ENCODE measurements at regions not wholly inside any gene's neighbourhood (a gene's known extent, or its start where the extent isn't known, plus 50 kb on each side); places are given as distances from the start of the nearest gene placed in this dataset.

GRCh38 chr7:47666164-47666862, 84.4 kb upstream of the TNS3 start:
- no peak overlapping the region for H2BK15ac ChIP-seq (ENCODE audit: low read depth, poor library complexity, severe bottlenecking)
- H3K18ac ChIP-seq (ENCODE audit: low read depth in 1 of 2, low read length in 2 of 2), result peak overlapping the region; percentile 49 to 50
- peak overlapping the region; percentile 72 for H4K8ac ChIP-seq (ENCODE audit: low read length)
- H3K4me3 ChIP-seq (ENCODE audit: insufficient read depth in 1 of 2, low read depth in 1 of 2, low read length in 2 of 2), result no peak overlapping the region
- peak overlapping the region; percentile 85 for H2BK5ac ChIP-seq (ENCODE audit: low read depth, low read length, poor library complexity, severe bottlenecking)
- peak overlapping the region; percentile 50 for H2BK120ac ChIP-seq (ENCODE audit: low read depth, low read length)
- DNase-seq, result no peak
- peak overlapping the region; percentile 59 to 82 for H2BK12ac ChIP-seq (ENCODE audit: low read length in 2 of 2)
- H3K23ac ChIP-seq (ENCODE audit: low read length in 2 of 2), result no peak overlapping the region
- H3K79me1 ChIP-seq (replicated peaks; ENCODE audit: low read length, poor library complexity, severe bottlenecking), result no peaks in the 10 kb centered on the region
- H3K14ac ChIP-seq (ENCODE audit: low read length in 2 of 2), result peak overlapping the region in 1 of 2 experiments; percentile 5
- H3K4me1 ChIP-seq (ENCODE audit: control insufficient read depth, insufficient read depth, low read depth, low read length), result peaks cover 35% of the 10 kb centered on the region
- no peak overlapping the region for H3K9ac ChIP-seq (ENCODE audit: low read length)
- 70% methylated on average over 5 of the region's 10 CpGs for WGBS
- no peak overlapping the region for H2AFZ ChIP-seq (ENCODE audit: low read depth, low read length)
- peak overlapping the region; percentile 90 for H3K27ac ChIP-seq (ENCODE audit: low read length, poor library complexity, severe bottlenecking)
- H3K9me3 ChIP-seq (ENCODE audit: control insufficient read depth, low read length), result no peaks in the 10 kb centered on the region
- peaks cover 0 to 20% of the 10 kb centered on the region in 2 experiments for H3K27me3 ChIP-seq (ENCODE audit: control insufficient read depth in 1 of 2, insufficient read depth in 1 of 2, low read length in 2 of 2)
- no peaks in the 10 kb centered on the region for H3K36me3 ChIP-seq (ENCODE audit: control insufficient read depth in 1 of 2, insufficient read depth in 2 of 2, low read depth in 1 of 2, low read length in 2 of 2)
- H4K91ac ChIP-seq (ENCODE audit: low read length), result peak overlapping the region; percentile 86
- peak overlapping the region; percentile 42 to 62 for H3K4ac ChIP-seq (ENCODE audit: low read depth in 1 of 2, low read length in 2 of 2)
- H2AK5ac ChIP-seq (ENCODE audit: low read length, severe bottlenecking), result peak overlapping the region; percentile 98
- no peak overlapping the region for H3K4me2 ChIP-seq (ENCODE audit: low read length, poor library complexity, severe bottlenecking)

- peak overlapping the region; percentile 94 for H2AK5ac ChIP-seq (ENCODE audit: low read length, severe bottlenecking)
- H3K27me3 ChIP-seq (ENCODE audit: control insufficient read depth in 1 of 2, insufficient read depth in 1 of 2, low read length in 2 of 2), result peaks cover 0 to 29% of the 10 kb centered on the region in 2 experiments
- peak overlapping the region; percentile 34 to 90 for H3K4ac ChIP-seq (ENCODE audit: low read depth in 1 of 2, low read length in 2 of 2)
- no peaks in the 10 kb centered on the region for H3K36me3 ChIP-seq (ENCODE audit: control insufficient read depth in 1 of 2, insufficient read depth in 2 of 2, low read depth in 1 of 2, low read length in 2 of 2)
- no peak overlapping the region for H3K14ac ChIP-seq (ENCODE audit: low read length in 2 of 2)
- no peak overlapping the region for H4K91ac ChIP-seq (ENCODE audit: low read length)
- H2AFZ ChIP-seq (ENCODE audit: low read depth, low read length), result no peak overlapping the region
- H3K4me1 ChIP-seq (ENCODE audit: control insufficient read depth, insufficient read depth, low read depth, low read length), result peaks cover 36% of the 10 kb centered on the region
- peak overlapping the region; percentile 39 for H2BK120ac ChIP-seq (ENCODE audit: low read depth, low read length)
- no peak overlapping the region for H3K4me2 ChIP-seq (ENCODE audit: low read length, poor library complexity, severe bottlenecking)
- no peaks in the 10 kb centered on the region for H3K79me1 ChIP-seq (replicated peaks; ENCODE audit: low read length, poor library complexity, severe bottlenecking)
- H3K9ac ChIP-seq (ENCODE audit: low read length), result no peak overlapping the region
- no peaks in the 10 kb centered on the region for H3K9me3 ChIP-seq (ENCODE audit: control insufficient read depth, low read length)
- WGBS, result 92% methylated on average over 7 of the region's 7 CpGs
- H3K18ac ChIP-seq (ENCODE audit: low read depth in 1 of 2, low read length in 2 of 2), result peak overlapping the region; percentile 26 to 31
- H2BK12ac ChIP-seq (ENCODE audit: low read length in 2 of 2), result peak overlapping the region; percentile 3 to 57
- peak overlapping the region; percentile 65 for H4K8ac ChIP-seq (ENCODE audit: low read length)
- H2BK5ac ChIP-seq (ENCODE audit: low read depth, low read length, poor library complexity, severe bottlenecking), result peak overlapping the region; percentile 75
- peak overlapping the region; percentile 96 for H2BK15ac ChIP-seq (ENCODE audit: low read depth, poor library complexity, severe bottlenecking)
- H3K27ac ChIP-seq (ENCODE audit: low read length, poor library complexity, severe bottlenecking), result peak overlapping the region; percentile 90
- no peak overlapping the region for H3K4me3 ChIP-seq (ENCODE audit: insufficient read depth in 1 of 2, low read depth in 1 of 2, low read length in 2 of 2)
- no peak overlapping the region for H3K23ac ChIP-seq (ENCODE audit: low read length in 2 of 2)
- DNase-seq, result no peak
Observed at GRCh38 chr7:47664650-47665195, 82.8 kb upstream of the TNS3 start.

- Histone ChIP-seq H3K4me1 (ENCODE audit: control insufficient read depth, insufficient read depth, low read depth, low read length) (peaks cover 31% of the 10 kb centered on the region), H3K18ac (ENCODE audit: low read depth in 1 of 2, low read length in 2 of 2) (peak overlapping the region in 1 of 2 experiments; percentile 50), H2AFZ (ENCODE audit: low read depth, low read length) (no peak overlapping the region)
Observed at GRCh38 chr7:47663851-47664250, 81.9 kb upstream of the TNS3 start.

GRCh38 chr7:47663213-47663612, 81.3 kb upstream of the TNS3 start:
- peak overlapping the region; percentile 80 to 94 for H3K4ac ChIP-seq (ENCODE audit: low read depth in 1 of 2, low read length in 2 of 2)
- H3K9me3 ChIP-seq (ENCODE audit: control insufficient read depth, low read length), result no peaks in the 10 kb centered on the region
- no peak overlapping the region for H2AFZ ChIP-seq (ENCODE audit: low read depth, low read length)
- H3K23ac ChIP-seq (ENCODE audit: low read length in 2 of 2), result no peak overlapping the region
- H3K18ac ChIP-seq (ENCODE audit: low read depth in 1 of 2, low read length in 2 of 2), result peak overlapping the region; percentile 78 to 88
- H3K27ac ChIP-seq (ENCODE audit: low read length, poor library complexity, severe bottlenecking), result peak overlapping the region; percentile 20
- no peak for DNase-seq
- H4K8ac ChIP-seq (ENCODE audit: low read length), result no peak overlapping the region
- H4K91ac ChIP-seq (ENCODE audit: low read length), result peak overlapping the region; percentile 87
- no peaks in the 10 kb centered on the region for H3K36me3 ChIP-seq (ENCODE audit: control insufficient read depth in 1 of 2, insufficient read depth in 2 of 2, low read depth in 1 of 2, low read length in 2 of 2)
- WGBS, result 100% methylated on average over 5 of the region's 5 CpGs
- peak overlapping the region; percentile 94 for H2AK5ac ChIP-seq (ENCODE audit: low read length, severe bottlenecking)
- H2BK12ac ChIP-seq (ENCODE audit: low read length in 2 of 2), result peak overlapping the region; percentile 85 to 94
- no peak overlapping the region for H3K4me2 ChIP-seq (ENCODE audit: low read length, poor library complexity, severe bottlenecking)
- no peak overlapping the region for H3K14ac ChIP-seq (ENCODE audit: low read length in 2 of 2)
- peak overlapping the region; percentile 63 for H2BK5ac ChIP-seq (ENCODE audit: low read depth, low read length, poor library complexity, severe bottlenecking)
- H2BK15ac ChIP-seq (ENCODE audit: low read depth, poor library complexity, severe bottlenecking), result no peak overlapping the region
- H2BK120ac ChIP-seq (ENCODE audit: low read depth, low read length), result peak overlapping the region; percentile 58
- peaks cover 0 to 43% of the 10 kb centered on the region in 2 experiments for H3K27me3 ChIP-seq (ENCODE audit: control insufficient read depth in 1 of 2, insufficient read depth in 1 of 2, low read length in 2 of 2)
- no peaks in the 10 kb centered on the region for H3K79me1 ChIP-seq (replicated peaks; ENCODE audit: low read length, poor library complexity, severe bottlenecking)
- H3K4me1 ChIP-seq (ENCODE audit: control insufficient read depth, insufficient read depth, low read depth, low read length), result peaks cover 30% of the 10 kb centered on the region
- no peak overlapping the region for H3K9ac ChIP-seq (ENCODE audit: low read length)
- H3K4me3 ChIP-seq (ENCODE audit: insufficient read depth in 1 of 2, low read depth in 1 of 2, low read length in 2 of 2), result no peak overlapping the region

More at GRCh38 chr7:47663851-47664250, 81.9 kb upstream of the TNS3 start:
- H3K27ac ChIP-seq (ENCODE audit: low read length, poor library complexity, severe bottlenecking), result peak overlapping the region; percentile 65
- no peaks in the 10 kb centered on the region for H3K36me3 ChIP-seq (ENCODE audit: control insufficient read depth in 1 of 2, insufficient read depth in 2 of 2, low read depth in 1 of 2, low read length in 2 of 2)
- H3K23ac ChIP-seq (ENCODE audit: low read length in 2 of 2), result no peak overlapping the region
- no peak overlapping the region for H4K8ac ChIP-seq (ENCODE audit: low read length)
- H3K4ac ChIP-seq (ENCODE audit: low read depth in 1 of 2, low read length in 2 of 2), result peak overlapping the region in 1 of 2 experiments; percentile 80
- H3K9me3 ChIP-seq (ENCODE audit: control insufficient read depth, low read length), result no peaks in the 10 kb centered on the region
- H3K4me3 ChIP-seq (ENCODE audit: insufficient read depth in 1 of 2, low read depth in 1 of 2, low read length in 2 of 2), result no peak overlapping the region
- H3K27me3 ChIP-seq (ENCODE audit: control insufficient read depth in 1 of 2, insufficient read depth in 1 of 2, low read length in 2 of 2), result peaks cover 0 to 37% of the 10 kb centered on the region in 2 experiments
- peak overlapping the region; percentile 40 for H4K91ac ChIP-seq (ENCODE audit: low read length)
- no peak overlapping the region for H3K4me2 ChIP-seq (ENCODE audit: low read length, poor library complexity, severe bottlenecking)
- peak overlapping the region; percentile 77 to 81 for H2BK12ac ChIP-seq (ENCODE audit: low read length in 2 of 2)
- peak overlapping the region; percentile 55 for H2BK120ac ChIP-seq (ENCODE audit: low read depth, low read length)
- H2AK5ac ChIP-seq (ENCODE audit: low read length, severe bottlenecking), result peak overlapping the region; percentile 94
- H3K79me1 ChIP-seq (replicated peaks; ENCODE audit: low read length, poor library complexity, severe bottlenecking), result no peaks in the 10 kb centered on the region
- H3K14ac ChIP-seq (ENCODE audit: low read length in 2 of 2), result no peak overlapping the region
- H2BK5ac ChIP-seq (ENCODE audit: low read depth, low read length, poor library complexity, severe bottlenecking), result no peak overlapping the region
- no peak overlapping the region for H2BK15ac ChIP-seq (ENCODE audit: low read depth, poor library complexity, severe bottlenecking)
- no peak overlapping the region for H3K9ac ChIP-seq (ENCODE audit: low read length)
- DNase-seq, result no peak
- WGBS, result 100% methylated on average over 1 of the region's 1 CpG
